GM06990 (cell line): ENCODE measurements at regions not wholly inside any gene's neighbourhood (a gene's known extent, or its start where the extent isn't known, plus 50 kb on each side); places are given as distances from the start of the nearest gene placed in this dataset.

ENCODE experiments used
- DNase-seq: peaks from one replicate; pipeline ENCODE4 v3.0.0-alpha.2; 2011; ENCODE audit not compliant: insufficient read length; ENCODE audit errors: extremely low read depth
- H3K27me3 ChIP-seq: replicated peaks from 2 replicates; pipeline ENCODE4 v1.6.0; 2011; ENCODE audit warnings: low read length; ENCODE audit not compliant: control insufficient read depth, insufficient read depth
- H3K36me3 ChIP-seq: 2 replicates; pipeline ENCODE4 v1.5.1; 2011; ENCODE audit warnings: low read length; ENCODE audit not compliant: control insufficient read depth, insufficient read depth
- H3K4me3 ChIP-seq: replicated peaks from 2 replicates; pipeline ENCODE4 v1.5.1; 2011; ENCODE audit warnings: low read depth, mild to moderate bottlenecking, control low read depth, low read length
- CTCF ChIP-seq: IDR thresholded peaks from 2 replicates; pipeline ENCODE4 v1.5.1; 2011; ENCODE audit warnings: low read length, control low read depth, mild to moderate bottlenecking, inconsistent platforms; ENCODE audit not compliant: insufficient read depth, poor library complexity, severe bottlenecking

GRCh38 chr4:29948858-29949257 is 771.3 kb upstream of the PCDH7 start:
- Histone ChIP-seq H3K4me3 (no peak overlapping the region), H3K27me3 (no peaks in the 10 kb centered on the region), H3K36me3 (no peaks in the 10 kb centered on the region)
- TF ChIP-seq CTCF, result no peak
- no peak for DNase-seq

- Histone ChIP-seq H3K36me3 (no peaks in the 10 kb centered on the region), H3K4me3 (no peak overlapping the region), H3K27me3 (no peaks in the 10 kb centered on the region)
- no peak for TF ChIP-seq CTCF
- DNase-seq, result no peak
These were observed 753.8 kb upstream of the PCDH7 start for GRCh38 chr4:29966386-29966785.

GRCh38 chr4:29970626-29971025 is 749.5 kb upstream of the PCDH7 start:
- DNase-seq, result no peak
- no peak for TF ChIP-seq CTCF
- H3K27me3 ChIP-seq, result no peaks in the 10 kb centered on the region
- H3K4me3 ChIP-seq, result no peak overlapping the region
- no peaks in the 10 kb centered on the region for H3K36me3 ChIP-seq

- H3K36me3 ChIP-seq, result no peaks in the 10 kb centered on the region
- H3K27me3 ChIP-seq, result no peaks in the 10 kb centered on the region
- no peak overlapping the region for H3K4me3 ChIP-seq
- TF ChIP-seq CTCF, result no peak
- DNase-seq, result no peak
These were observed 748.0 kb upstream of the PCDH7 start for GRCh38 chr4:29972121-29972520.

- TF ChIP-seq CTCF, result no peak
- H3K4me3 ChIP-seq, result no peak overlapping the region
- no peak for DNase-seq
These were observed 736.3 kb upstream of the PCDH7 start for GRCh38 chr4:29983890-29984289.

GRCh38 chr4:30001628-30002027 is 718.5 kb upstream of the PCDH7 start:
- no peaks in the 10 kb centered on the region for H3K36me3 ChIP-seq
- no peak overlapping the region for H3K4me3 ChIP-seq
- DNase-seq, result no peak
- no peaks in the 10 kb centered on the region for H3K27me3 ChIP-seq
- TF ChIP-seq CTCF, result no peak

More at GRCh38 chr4:29983890-29984289, 736.3 kb upstream of the PCDH7 start:
- H3K27me3 ChIP-seq, result no peaks in the 10 kb centered on the region
- H3K36me3 ChIP-seq, result no peaks in the 10 kb centered on the region
